ENCODE measurements at regions not wholly inside any gene's neighbourhood (a gene's known extent, or its start where the extent isn't known, plus 50 kb on each side); places are given as distances from the start of the nearest gene placed in this dataset.

DNA sequence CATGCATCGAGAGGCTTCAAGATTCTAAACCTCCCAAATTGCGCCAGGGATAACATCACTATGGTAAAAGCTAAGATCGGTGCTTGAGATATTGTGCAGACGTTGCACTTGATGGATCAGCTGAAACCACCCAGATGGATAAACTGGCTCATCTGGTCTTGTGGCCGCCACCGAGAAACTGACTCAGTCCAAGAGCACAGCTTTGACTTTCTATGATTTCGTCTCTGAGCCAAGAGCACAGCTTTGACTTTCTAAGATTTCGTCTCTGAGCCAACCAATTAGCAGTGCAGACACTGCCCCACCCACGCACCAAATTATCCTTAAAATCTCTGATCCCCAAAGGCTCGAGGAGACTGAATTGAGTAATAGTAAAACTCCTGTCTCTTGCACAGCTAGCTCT is 687.2 kb downstream of the FAM133A start:
- Histone ChIP-seq H3F3A (ENCODE audit: control insufficient read depth, insufficient read depth) (no peaks in the 10 kb centered on the region), H3K4me1 (ENCODE audit: control insufficient read depth, low read length) (no peaks in the 10 kb centered on the region), H3K4me2 (ENCODE audit: low read length) (no peak overlapping the region), H3K4me3 (ENCODE audit: low read length) (no peak overlapping the region), H3K27ac (ENCODE audit: low read depth, low read length) (no peak overlapping the region), H3K9me2 (replicated peaks; ENCODE audit: control insufficient read depth, low read length) (no peaks in the 10 kb centered on the region), H3K9me3 (ENCODE audit: control insufficient read depth, insufficient read depth, low read length) (no peaks in the 10 kb centered on the region), H3K36me3 (ENCODE audit: control insufficient read depth, low read length) (no peaks in the 10 kb centered on the region), H3K79me2 (ENCODE audit: control insufficient read depth, low read length) (no peaks in the 10 kb centered on the region), H3K27me3 (ENCODE audit: control insufficient read depth, low read length) (no peaks in the 10 kb centered on the region), H4K20me1 (ENCODE audit: control insufficient read depth, insufficient read depth, low read depth, low read length) (no peaks in the 10 kb centered on the region)
- TF ChIP-seq EZH2phosphoT487 (IDR thresholded peaks at IDR 0.05; ENCODE audit: borderline replicate concordance, low read length) = no peak
- TF ChIP-seq, protein P1, sequence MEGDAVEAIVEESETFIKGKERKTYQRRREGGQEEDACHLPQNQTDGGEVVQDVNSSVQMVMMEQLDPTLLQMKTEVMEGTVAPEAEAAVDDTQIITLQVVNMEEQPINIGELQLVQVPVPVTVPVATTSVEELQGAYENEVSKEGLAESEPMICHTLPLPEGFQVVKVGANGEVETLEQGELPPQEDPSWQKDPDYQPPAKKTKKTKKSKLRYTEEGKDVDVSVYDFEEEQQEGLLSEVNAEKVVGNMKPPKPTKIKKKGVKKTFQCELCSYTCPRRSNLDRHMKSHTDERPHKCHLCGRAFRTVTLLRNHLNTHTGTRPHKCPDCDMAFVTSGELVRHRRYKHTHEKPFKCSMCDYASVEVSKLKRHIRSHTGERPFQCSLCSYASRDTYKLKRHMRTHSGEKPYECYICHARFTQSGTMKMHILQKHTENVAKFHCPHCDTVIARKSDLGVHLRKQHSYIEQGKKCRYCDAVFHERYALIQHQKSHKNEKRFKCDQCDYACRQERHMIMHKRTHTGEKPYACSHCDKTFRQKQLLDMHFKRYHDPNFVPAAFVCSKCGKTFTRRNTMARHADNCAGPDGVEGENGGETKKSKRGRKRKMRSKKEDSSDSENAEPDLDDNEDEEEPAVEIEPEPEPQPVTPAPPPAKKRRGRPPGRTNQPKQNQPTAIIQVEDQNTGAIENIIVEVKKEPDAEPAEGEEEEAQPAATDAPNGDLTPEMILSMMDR (IDR thresholded peaks at IDR 0.05; ENCODE audit: low read depth, low read length, poor library complexity, severe bottlenecking) = no peak

DNA sequence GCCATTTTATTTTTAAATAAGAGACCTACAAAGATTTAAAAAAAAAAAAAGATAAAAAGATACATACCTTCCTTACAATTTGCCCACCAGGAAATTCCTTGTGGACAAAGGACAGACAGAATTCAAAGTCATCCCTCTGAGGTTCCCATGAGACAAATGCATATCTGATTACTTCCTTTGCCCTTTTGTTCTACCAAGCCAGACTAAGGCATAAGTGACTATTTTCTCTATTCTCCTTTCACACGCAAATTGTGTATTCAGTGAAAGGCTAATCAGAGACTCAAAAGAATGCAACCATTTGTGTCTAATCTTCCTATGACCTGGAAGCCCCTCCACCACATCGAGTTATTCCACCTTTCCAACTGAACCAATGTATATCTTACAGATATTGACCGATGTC is 691.7 kb downstream of the FAM133A start:
- no peak for TF ChIP-seq EZH2phosphoT487 (IDR thresholded peaks at IDR 0.05; ENCODE audit: borderline replicate concordance, low read length)
- TF ChIP-seq, protein P1 (IDR thresholded peaks at IDR 0.05; ENCODE audit: low read depth, low read length, poor library complexity, severe bottlenecking) = no peak
- Histone ChIP-seq H3K4me3 (ENCODE audit: low read length) (no peak overlapping the region), H3K4me2 (ENCODE audit: low read length) (no peak overlapping the region), H3K9me2 (replicated peaks; ENCODE audit: control insufficient read depth, low read length) (no peaks in the 10 kb centered on the region), H3K27ac (ENCODE audit: low read depth, low read length) (no peak overlapping the region), H3F3A (ENCODE audit: control insufficient read depth, insufficient read depth) (no peaks in the 10 kb centered on the region), H3K27me3 (ENCODE audit: control insufficient read depth, low read length) (no peaks in the 10 kb centered on the region), H3K79me2 (ENCODE audit: control insufficient read depth, low read length) (no peaks in the 10 kb centered on the region), H3K9me3 (ENCODE audit: control insufficient read depth, insufficient read depth, low read length) (no peaks in the 10 kb centered on the region), H3K4me1 (ENCODE audit: control insufficient read depth, low read length) (no peaks in the 10 kb centered on the region), H3K36me3 (ENCODE audit: control insufficient read depth, low read length) (no peaks in the 10 kb centered on the region), H4K20me1 (ENCODE audit: control insufficient read depth, insufficient read depth, low read depth, low read length) (no peaks in the 10 kb centered on the region)

DNA sequence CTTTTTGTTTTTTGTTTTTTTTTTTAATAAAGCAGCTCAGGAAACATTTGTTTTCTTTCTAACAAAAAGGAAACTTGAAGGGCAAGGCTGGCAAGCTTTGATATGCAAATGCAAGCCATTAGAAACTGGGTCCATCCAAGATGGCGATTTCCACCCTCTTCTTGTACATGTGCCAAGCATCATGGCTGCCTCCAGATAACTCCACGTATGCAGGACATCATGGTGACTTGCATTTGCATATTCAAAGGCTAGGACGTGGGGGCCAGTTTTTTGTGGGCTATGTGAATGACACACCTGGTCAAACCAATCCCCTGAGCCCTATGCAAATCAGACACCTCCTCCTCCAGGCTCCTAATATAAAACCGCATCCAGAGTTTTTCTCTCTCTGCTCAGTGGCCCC is 692.6 kb downstream of the FAM133A start:
- Histone ChIP-seq H3K27ac (ENCODE audit: low read depth, low read length) (no peak overlapping the region), H3K9me2 (replicated peaks; ENCODE audit: control insufficient read depth, low read length) (no peaks in the 10 kb centered on the region), H3K79me2 (ENCODE audit: control insufficient read depth, low read length) (no peaks in the 10 kb centered on the region), H4K20me1 (ENCODE audit: control insufficient read depth, insufficient read depth, low read depth, low read length) (no peaks in the 10 kb centered on the region), H3K4me1 (ENCODE audit: control insufficient read depth, low read length) (no peaks in the 10 kb centered on the region), H3K4me2 (ENCODE audit: low read length) (no peak overlapping the region), H3K4me3 (ENCODE audit: low read length) (no peak overlapping the region), H3K27me3 (ENCODE audit: control insufficient read depth, low read length) (no peaks in the 10 kb centered on the region), H3F3A (ENCODE audit: control insufficient read depth, insufficient read depth) (no peaks in the 10 kb centered on the region), H3K36me3 (ENCODE audit: control insufficient read depth, low read length) (no peaks in the 10 kb centered on the region), H3K9me3 (ENCODE audit: control insufficient read depth, insufficient read depth, low read length) (no peaks in the 10 kb centered on the region)
- TF ChIP-seq, protein P1 (IDR thresholded peaks at IDR 0.05; ENCODE audit: low read depth, low read length, poor library complexity, severe bottlenecking) = no peak
- no peak for TF ChIP-seq EZH2phosphoT487 (IDR thresholded peaks at IDR 0.05; ENCODE audit: borderline replicate concordance, low read length)

DNA sequence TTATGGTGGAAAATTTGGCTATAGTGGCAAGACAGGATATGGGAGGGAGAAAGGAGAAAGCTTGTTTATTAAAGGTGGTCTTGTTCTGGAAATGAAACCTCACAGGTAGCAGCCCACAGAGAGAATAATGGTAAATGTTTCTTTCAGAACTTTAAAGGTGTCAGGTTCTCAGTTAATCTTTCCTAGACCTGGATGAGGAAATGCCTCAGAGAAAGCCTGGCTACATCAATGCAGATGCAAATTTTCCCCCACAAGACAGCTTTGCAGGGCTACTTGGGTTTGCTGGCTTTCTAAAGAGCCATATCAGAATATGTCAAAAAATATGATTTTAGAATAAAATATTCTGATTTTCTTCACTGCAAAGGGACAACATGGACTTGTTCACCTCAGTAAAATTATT is 715.0 kb downstream of the FAM133A start:
- no peaks in the 10 kb centered on the region for H3F3A ChIP-seq (ENCODE audit: control insufficient read depth, insufficient read depth)
- H3K4me3 ChIP-seq (ENCODE audit: low read length) = no peak overlapping the region
- H3K4me1 ChIP-seq (ENCODE audit: control insufficient read depth, low read length) = no peaks in the 10 kb centered on the region
- TF ChIP-seq, protein P1 (IDR thresholded peaks at IDR 0.05; ENCODE audit: low read depth, low read length, poor library complexity, severe bottlenecking) = no peak
- no peaks in the 10 kb centered on the region for H3K9me2 ChIP-seq (replicated peaks; ENCODE audit: control insufficient read depth, low read length)
- H3K79me2 ChIP-seq (ENCODE audit: control insufficient read depth, low read length) = no peaks in the 10 kb centered on the region
- no peaks in the 10 kb centered on the region for H3K27me3 ChIP-seq (ENCODE audit: control insufficient read depth, low read length)
- no peaks in the 10 kb centered on the region for H3K9me3 ChIP-seq (ENCODE audit: control insufficient read depth, insufficient read depth, low read length)
- H3K36me3 ChIP-seq (ENCODE audit: control insufficient read depth, low read length) = no peaks in the 10 kb centered on the region
- H3K4me2 ChIP-seq (ENCODE audit: low read length) = no peak overlapping the region
- no peaks in the 10 kb centered on the region for H4K20me1 ChIP-seq (ENCODE audit: control insufficient read depth, insufficient read depth, low read depth, low read length)
- H3K27ac ChIP-seq (ENCODE audit: low read depth, low read length) = no peak overlapping the region

All from DOHH2 (cell line).